GM19372 (cell line): ENCODE measurements at regions not wholly inside any gene's neighbourhood (a gene's known extent, or its start where the extent isn't known, plus 50 kb on each side); places are given as distances from the start of the nearest gene placed in this dataset.

ENCODE experiments used
- ATAC-seq: cut with Tn5 transposase; IDR thresholded peaks from one replicate; pipeline ENCODE4 v1.9.1; 2021; ENCODE audit warnings: mild to moderate bottlenecking, low read depth, moderate library complexity; ENCODE audit not compliant: unreplicated experiment

GRCh38 chr1:117678246-117678977 lies 72.6 kb downstream of the TENT5C start:
- no peak for ATAC-seq

- no peak for ATAC-seq
Observed at GRCh38 chr1:117679299-117679698, 73.5 kb downstream of the TENT5C start.

DNA sequence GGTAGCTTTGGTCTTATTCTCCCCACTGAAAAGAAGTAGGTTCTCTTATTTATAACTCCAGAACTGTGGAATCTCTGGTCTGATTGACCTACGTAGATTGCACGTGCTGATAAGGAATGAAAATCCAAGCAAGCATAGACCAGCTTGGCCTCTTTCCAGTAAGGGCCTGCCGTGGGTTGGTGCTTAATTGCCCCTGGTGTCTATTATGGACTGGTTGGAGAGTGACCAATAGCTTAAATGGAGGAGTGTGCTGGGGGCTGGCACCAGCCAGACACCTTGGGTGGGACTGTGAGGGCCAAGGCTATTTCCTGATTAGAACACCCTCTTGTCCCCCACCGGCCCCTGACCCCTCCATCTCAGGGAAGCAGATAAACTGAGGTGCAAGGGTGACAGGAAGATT lies 74.0 kb downstream of the TENT5C start:
- ATAC-seq, result no peak

DNA sequence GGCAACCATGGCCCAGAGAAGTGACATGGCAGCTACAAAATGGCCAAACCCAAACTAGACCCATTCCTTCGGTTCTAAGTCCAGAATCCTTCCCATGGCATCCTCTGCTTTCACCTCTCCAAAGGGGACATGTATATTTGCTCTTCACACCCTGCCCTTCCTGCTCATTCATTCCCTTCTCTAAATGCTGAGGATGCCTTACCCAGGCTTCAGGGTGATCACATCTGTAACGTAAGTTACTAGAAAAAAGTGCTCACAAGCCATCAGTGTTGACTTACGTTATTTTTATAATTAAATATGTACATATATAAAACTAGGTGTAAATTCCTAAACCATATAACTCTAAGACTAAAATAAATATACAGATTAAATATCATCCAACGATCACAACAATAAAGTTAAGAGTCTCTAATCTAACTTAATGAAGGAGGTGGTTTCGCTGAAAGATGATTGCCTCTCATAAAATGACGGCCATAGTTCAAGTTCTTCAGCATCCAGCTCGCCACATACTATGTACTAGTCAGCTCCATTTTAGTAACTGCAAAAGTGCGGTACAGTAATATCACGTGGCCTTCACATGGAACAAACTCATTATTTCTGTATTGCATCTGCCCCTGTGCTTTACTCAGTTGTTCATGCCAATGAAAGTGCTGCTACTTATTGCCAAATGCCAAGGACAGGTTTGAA lies 74.6 kb downstream of the TENT5C start:
- ATAC-seq, result no peak

DNA sequence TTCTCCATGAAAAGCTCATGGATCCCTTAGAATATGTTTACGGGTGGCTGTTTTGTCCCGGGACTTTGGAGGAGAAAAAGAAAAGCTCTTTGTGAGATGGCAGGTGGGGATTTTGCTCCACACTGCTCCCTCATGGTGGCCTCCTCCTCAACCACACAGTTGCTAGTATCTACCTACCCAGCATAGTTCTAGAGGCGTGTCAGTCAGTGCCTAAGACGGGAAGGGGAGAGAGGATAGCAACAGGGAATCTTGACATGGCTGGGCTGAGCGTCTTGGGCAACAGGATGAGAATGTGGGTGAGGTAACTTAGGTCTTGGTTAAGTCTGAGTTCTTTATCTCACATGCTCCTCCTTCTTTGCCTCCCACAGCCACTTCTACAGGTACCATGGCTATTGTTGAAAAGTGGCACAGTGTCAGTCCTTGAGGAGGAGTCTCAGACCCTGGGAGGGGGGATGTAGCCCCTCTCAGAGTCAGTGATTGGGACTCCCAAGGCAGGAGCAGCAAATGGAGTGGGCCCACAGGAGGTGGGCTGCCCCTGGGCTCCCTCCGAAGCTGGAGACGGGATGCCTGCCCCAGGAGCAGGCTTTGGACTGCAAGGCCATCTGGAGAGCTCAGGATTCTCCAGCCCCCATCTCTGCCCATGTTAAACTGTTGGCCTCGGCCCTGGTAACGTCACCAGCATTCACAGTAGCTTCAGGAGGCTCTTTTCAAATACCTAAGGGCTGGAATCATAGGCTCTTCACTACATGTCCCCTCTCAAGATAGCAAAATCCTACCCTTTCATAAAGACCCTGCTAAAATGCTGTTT lies 75.4 kb downstream of the TENT5C start:
- no peak for ATAC-seq

DNA sequence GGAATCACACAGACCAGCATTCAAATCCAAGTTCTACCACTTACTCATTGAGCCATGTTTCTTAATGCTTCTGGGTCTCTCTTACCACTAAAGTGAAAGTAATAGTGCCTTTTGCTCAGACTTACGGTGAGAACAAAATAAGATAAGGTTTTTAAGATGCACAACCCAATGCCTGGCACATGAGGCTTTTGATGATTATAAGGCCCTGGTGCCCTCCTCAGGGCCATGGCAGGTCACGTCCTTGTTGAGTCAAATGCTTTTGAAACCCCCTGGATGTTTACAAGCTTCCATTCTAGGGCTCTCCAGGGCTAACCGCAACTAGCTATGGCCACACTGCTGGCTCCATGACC lies 76.0 kb downstream of the TENT5C start:
- ATAC-seq, result no peak

- ATAC-seq, result no peak
Observed at GRCh38 chr1:117682372-117682771, 76.5 kb downstream of the TENT5C start.

GRCh38 chr1:117683571-117684285 lies 77.9 kb downstream of the TENT5C start:
- no peak for ATAC-seq

- no peak for ATAC-seq
Observed at GRCh38 chr1:117685936-117686806, 80.3 kb downstream of the TENT5C start.

GRCh38 chr1:117686907-117687306 lies 81.1 kb downstream of the TENT5C start:
- ATAC-seq, result no peak

GRCh38 chr1:117689997-117690625 lies 84.3 kb downstream of the TENT5C start:
- no peak for ATAC-seq

- ATAC-seq, result no peak
Observed at GRCh38 chr1:117691942-117692341, 86.1 kb downstream of the TENT5C start.

- no peak for ATAC-seq
Observed at GRCh38 chr1:117694543-117694942, 88.7 kb downstream of the TENT5C start.

GRCh38 chr1:117695796-117696490 lies 90.1 kb downstream of the TENT5C start:
- no peak for ATAC-seq

GRCh38 chr1:117696561-117696960 lies 90.7 kb downstream of the TENT5C start:
- no peak for ATAC-seq

DNA sequence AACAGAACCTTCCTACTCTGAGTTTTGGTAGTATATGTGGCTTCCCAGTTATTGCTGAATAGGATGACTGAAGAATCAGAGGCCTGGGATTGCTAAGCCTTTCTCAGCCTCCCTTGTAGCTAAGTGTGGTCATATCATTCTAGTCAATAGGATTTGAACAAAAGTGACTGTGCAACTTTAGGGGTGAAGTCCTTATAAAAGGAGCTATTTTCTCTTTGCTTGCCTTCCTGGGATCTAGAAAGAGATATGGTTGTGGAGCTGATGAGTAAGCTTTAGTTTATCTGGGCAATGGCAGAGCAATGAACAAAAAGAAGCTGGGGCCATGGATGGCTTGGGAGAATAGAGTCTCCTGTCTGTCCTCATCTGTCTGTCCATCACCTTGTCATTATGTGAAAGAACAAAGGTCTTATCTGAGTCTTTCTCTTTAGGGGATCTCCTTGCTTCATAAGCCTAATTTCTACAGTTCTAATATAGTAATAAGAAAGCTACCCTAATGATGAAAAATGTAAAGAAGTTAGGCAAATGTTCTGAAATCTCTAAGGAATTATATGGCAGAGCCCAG lies 91.5 kb downstream of the TENT5C start:
- no peak for ATAC-seq

- no peak for ATAC-seq
Observed at GRCh38 chr1:117698398-117699160, 92.7 kb downstream of the TENT5C start.

DNA sequence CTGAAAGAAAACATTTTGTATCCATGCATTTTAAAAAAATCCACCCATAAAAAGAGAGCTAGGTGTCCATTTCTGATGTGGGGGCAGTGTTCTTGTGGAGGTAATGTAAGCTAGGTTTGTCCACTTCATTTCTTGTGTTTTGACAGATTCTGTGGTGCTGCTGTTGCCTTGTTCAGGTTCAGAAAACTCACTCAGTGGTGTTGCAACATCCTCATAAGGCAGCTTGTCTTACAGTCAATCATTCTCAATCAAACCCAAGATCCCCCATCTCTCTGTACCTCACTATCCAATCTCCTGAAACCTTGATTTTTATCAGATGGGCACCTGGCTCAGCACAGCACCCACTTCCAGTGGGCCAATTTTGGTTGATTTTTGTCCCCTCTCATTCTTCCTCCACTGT lies 94.1 kb downstream of the TENT5C start:
- ATAC-seq, result no peak
